ENCODE measurements at regions not wholly inside any gene's neighbourhood (a gene's known extent, or its start where the extent isn't known, plus 50 kb on each side); places are given as distances from the start of the nearest gene placed in this dataset.

GRCh38 chr2:129135017-129135416, 816.3 kb upstream of the HS6ST1 start:
- Histone ChIP-seq H3K27me3 (ENCODE audit: control insufficient read depth in 1 of 2, insufficient read depth in 2 of 2, low read length in 2 of 2) (peaks cover 0 to 3% of the 10 kb centered on the region in 2 experiments; a peak in 1 of 5 replicates), H2AFZ (ENCODE audit: low read length) (no peak overlapping the region), H3K27ac (ENCODE audit: extremely low read length, insufficient read depth, low read length) (no peak overlapping the region), H3K79me2 (ENCODE audit: insufficient read depth, low read length) (no peaks in the 10 kb centered on the region), H3K4me3 (replicated peaks in 1 of 3; ENCODE audit: insufficient read depth in 1 of 3, low read depth in 2 of 3, low read length in 3 of 3) (no peak overlapping the region), H3K9ac (ENCODE audit: insufficient read depth, low read depth, low read length) (no peak overlapping the region), H3K9me3 (ENCODE audit: low read length) (no peaks in the 10 kb centered on the region), H4K20me1 (ENCODE audit: insufficient read depth, low read length) (no peaks in the 10 kb centered on the region), H3K4me2 (ENCODE audit: low read depth, low read length) (no peak overlapping the region), H3K4me1 (ENCODE audit: insufficient read depth, low read length) (no peaks in the 10 kb centered on the region), H3K36me3 (replicated peaks in 1 of 2; ENCODE audit: control insufficient read depth in 1 of 2, insufficient read depth in 2 of 2, low read length in 2 of 2) (no peaks in the 10 kb centered on the region)
- DNase-seq (ENCODE audit: low spot score) = no peak
- ChIA-PET CTCF (ENCODE audit: low intra/inter-chr PET ratio, low total read pairs) (no interaction called here), POLR2A (no interaction called here)
- in situ Hi-C loops (cut with HindIII; ENCODE audit: extremely low pct_ligation_motif_present, low pct_unique_long_range_greater_than_20kb) (no loop called here), intact Hi-C loops (cut with micrococcal nuclease; ENCODE audit: unreplicated experiment) (no loop called here)
- ATAC-seq = no peak
- FAIRE-seq = no peak
- WGBS (ENCODE audit: low lambda C conversion rate) = 30% methylated on average over 5 of the region's 5 CpGs
- BruUV-seq (replicated peaks) = no TSS peak
- no peak for TF ChIP-seq ZNF230 (CRISPR knock-in tag; IDR thresholded peaks at IDR 0.05)
- TF ChIP-seq FOXC1 (CRISPR knock-in tag; IDR thresholded peaks at IDR 0.05; ENCODE audit: borderline replicate concordance) = no peak
- TF ChIP-seq FOXP4 (CRISPR knock-in tag; IDR thresholded peaks at IDR 0.05) = no peak
- TF ChIP-seq ZNF782 (CRISPR knock-in tag; IDR thresholded peaks at IDR 0.05; ENCODE audit: borderline replicate concordance) = no peak
- no peak for TF ChIP-seq ZNF331 (CRISPR knock-in tag; IDR thresholded peaks at IDR 0.05)
- no peak for TF ChIP-seq ZNF333 (CRISPR knock-in tag; IDR thresholded peaks at IDR 0.05; ENCODE audit: borderline replicate concordance)
- no peak for TF ChIP-seq ZSCAN25 (CRISPR knock-in tag; IDR thresholded peaks at IDR 0.05)
- no peak for TF ChIP-seq TBL1XR1 (IDR thresholded peaks at IDR 0.05; ENCODE audit: borderline replicate concordance, low read length, partially characterized antibody)
- TF ChIP-seq ZNF83 (CRISPR knock-in tag; IDR thresholded peaks at IDR 0.05; ENCODE audit: borderline replicate concordance) = no peak
- no peak for TF ChIP-seq ZNF136 (CRISPR knock-in tag; IDR thresholded peaks at IDR 0.05; ENCODE audit: low read depth)
- no peak for TF ChIP-seq NR2C2 (CRISPR knock-in tag; IDR thresholded peaks at IDR 0.05; ENCODE audit: borderline replicate concordance)
- TF ChIP-seq, protein P1, sequence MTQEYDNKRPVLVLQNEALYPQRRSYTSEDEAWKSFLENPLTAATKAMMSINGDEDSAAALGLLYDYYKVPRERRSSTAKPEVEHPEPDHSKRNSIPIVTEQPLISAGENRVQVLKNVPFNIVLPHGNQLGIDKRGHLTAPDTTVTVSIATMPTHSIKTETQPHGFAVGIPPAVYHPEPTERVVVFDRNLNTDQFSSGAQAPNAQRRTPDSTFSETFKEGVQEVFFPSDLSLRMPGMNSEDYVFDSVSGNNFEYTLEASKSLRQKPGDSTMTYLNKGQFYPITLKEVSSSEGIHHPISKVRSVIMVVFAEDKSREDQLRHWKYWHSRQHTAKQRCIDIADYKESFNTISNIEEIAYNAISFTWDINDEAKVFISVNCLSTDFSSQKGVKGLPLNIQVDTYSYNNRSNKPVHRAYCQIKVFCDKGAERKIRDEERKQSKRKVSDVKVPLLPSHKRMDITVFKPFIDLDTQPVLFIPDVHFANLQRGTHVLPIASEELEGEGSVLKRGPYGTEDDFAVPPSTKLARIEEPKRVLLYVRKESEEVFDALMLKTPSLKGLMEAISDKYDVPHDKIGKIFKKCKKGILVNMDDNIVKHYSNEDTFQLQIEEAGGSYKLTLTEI (CRISPR knock-in tag; conservative IDR thresholded peaks at IDR 0.05) = no peak
- no peak for TF ChIP-seq NFAT5 (CRISPR knock-in tag; IDR thresholded peaks at IDR 0.05)
